Heart right ventricle (tissue), 16 donors: ENCODE measurements at regions not wholly inside any gene's neighbourhood (a gene's known extent, or its start where the extent isn't known, plus 50 kb on each side); places are given as distances from the start of the nearest gene placed in this dataset.
"Not testable (repeated sequence)": the region's sequence is repeated elsewhere in the genome, so short reads cannot be mapped to it uniquely, and the experiment has no call there.

ENCODE experiments used
- ATAC-seq, 8 donors: fragments of 200-7000 bp; cut with Tn5 transposase; one replicate each; pipeline ENCODE4 v1.9.1; 2020; ENCODE audit warnings: mild to moderate bottlenecking in 8 of 8, moderate library complexity in 8 of 8, moderate number of reproducible peaks in 1 of 8
- DNase-seq, 2 donors: peaks; one replicate each; pipeline ENCODE4 v3.0.0-alpha.2; 2020
- H3K27ac ChIP-seq, 10 donors: fragments of 200-600 bp; sonication (generic) in 2 of 10; one replicate each; pipeline versions ENCODE4 v1.5.0 to v1.8.0; 2020 to 2022; ENCODE audit warnings: mild to moderate bottlenecking in 3 of 10
- H3K27me3 ChIP-seq, 7 donors: fragments of 200-600 bp; one replicate each; pipeline ENCODE4 v1.8.0; 2021 to 2022; ENCODE audit warnings: mild to moderate bottlenecking in 2 of 7
- H3K36me3 ChIP-seq, 9 donors: fragments of 200-600 bp; sonication (generic) in 1 of 9; one replicate each; pipeline versions ENCODE4 v1.5.0 to v1.8.0; 2020 to 2022; ENCODE audit warnings: mild to moderate bottlenecking in 2 of 9
- H3K4me1 ChIP-seq, 9 donors: fragments of 200-600 bp; sonication (generic) in 1 of 9; one replicate each; pipeline versions ENCODE4 v1.5.0 to v1.8.0; 2020 to 2022; ENCODE audit warnings: mild to moderate bottlenecking in 4 of 9
- H3K4me3 ChIP-seq, 10 donors: fragments of 200-600 bp; sonication (generic) in 2 of 10; one replicate each; pipeline versions ENCODE4 v1.5.0 to v1.8.0; 2020 to 2022; ENCODE audit warnings: mild to moderate bottlenecking in 7 of 10, moderate library complexity in 2 of 10
- H3K9me3 ChIP-seq, 11 donors: fragments of 200-600 bp in 10 of 11; sonication (generic) in 2 of 11; one replicate each; pipeline versions ENCODE4 v1.5.0 to v1.8.0; 2013 to 2022; ENCODE audit warnings: mild to moderate bottlenecking in 2 of 11, control low read depth in 1 of 11, moderate library complexity in 1 of 11
- CTCF ChIP-seq, 9 donors: fragments of 200-600 bp; sonication (generic) in 2 of 9; IDR thresholded peaks; one replicate each; pipeline versions ENCODE4 v1.5.0 to v1.8.0; 2021 to 2022; ENCODE audit warnings: antibody characterized with exemption in 9 of 9, mild to moderate bottlenecking in 5 of 9, moderate library complexity in 1 of 9
- WGBS, 2 donors: extraction: QIAGEN DNeasy Blood & Tissue Kit; methylation state at CpG; one replicate each; pipeline ENCODE4 v1.1.7; 2013; ENCODE audit warnings: inconsistent platforms in 1 of 2; 5-methylcytosine and 5-hydroxymethylcytosine counted together
- intact Hi-C, 10 donors: fragments of 100-400 bp; cut with DNase I; formaldehyde crosslinking; loops; one replicate each; pipeline versions ENCODE4 v1.11.1 to v1.14.2; 2022
- donor health status: Arrhythmogenic right ventricular cardiomyopathy.
- donor health status: ischemic (EF 13 %, LVEDD 7.1; RV severe dilation, severe dysfunction).
- donor health status: healthy with polysubstance abuse.
- donor health status: DM: no; HTN: yes; CAD: no.
- donor health status: DM: no; HTN: no; CAD: no.
- donor health status: ischemic (EF 25% LVEDD 6.9; RV normal size, moderate dysfunction).
- donor health status: ischemic (EF 25% LVEDD 5.7; RV mildly dilated, moderate dysfunction).
- donor health status: healthy.
- donor health status: DM: yes; HTN: yes; CAD: no.
- donor health status: Ischemic cardiomyopathy.
- donor health status: ischemic (EF 35%, LVEDD 5.7; RV mildly dilated, moderate dysfunction).
- donor health status: nonischemic (EF 11% LVEDD 7.7; RV severe dilation, severe dysfunction).
- donor health status: DM: yes; HTN: yes; CAD: no.
- donor health status: PGD.
- donor health status: ischemic (EF 29% LVEDD 5.4; RV normal size, mild dysfunction).
- donor health status: nonischemic (EF 23%, LVEDD 6.1; RV moderate dilation, normal function).

- no peak overlapping the region for H3K27ac ChIP-seq
- ATAC-seq (no peak), DNase-seq (no peak)
- H3K36me3 ChIP-seq = no peaks in the 10 kb centered on the region
- H3K4me1 ChIP-seq = peaks cover 0 to 7% (median 0%) of the 10 kb centered on the region in 9 donors
- no peak overlapping the region for H3K4me3 ChIP-seq
- H3K9me3 ChIP-seq = no peaks in the 10 kb centered on the region
- WGBS, 2 donors = 89 to 91% methylated on average over 6 of the region's 6 CpGs
- no peak for TF ChIP-seq CTCF (IDR thresholded peaks at IDR 0.05)
- intact Hi-C loops = no loop called here
- H3K27me3 ChIP-seq = no peaks in the 10 kb centered on the region
Measured at GRCh38 chr6:6982663-6983062, 125.1 kb upstream of the RREB1 start.

GRCh38 chr6:6984585-6985366 is 123.0 kb upstream of the RREB1 start:
- Histone ChIP-seq H3K4me3 (no peak overlapping the region), H3K27me3 (no peaks in the 10 kb centered on the region), H3K9me3 (no peaks in the 10 kb centered on the region), H3K36me3 (no peaks in the 10 kb centered on the region), H3K27ac (no peak overlapping the region), H3K4me1 (peaks cover 0 to 7% (median 0%) of the 10 kb centered on the region in 9 donors)
- intact Hi-C loops = no loop called here
- DNase-seq (no peak), ATAC-seq (peak in 1 of 8 donors; percentile 55)
- WGBS, 2 donors = 83 to 87% methylated on average over 13 of the region's 13 CpGs
- no peak for TF ChIP-seq CTCF (IDR thresholded peaks at IDR 0.05)

- intact Hi-C loops = no loop called here
- Histone ChIP-seq H3K4me1 (peaks cover 0 to 7% (median 0%) of the 10 kb centered on the region in 9 donors), H3K9me3 (no peaks in the 10 kb centered on the region), H3K36me3 (no peaks in the 10 kb centered on the region), H3K4me3 (no peak overlapping the region), H3K27me3 (no peaks in the 10 kb centered on the region), H3K27ac (no peak overlapping the region)
- ATAC-seq (no peak), DNase-seq (no peak)
- 60 to 73% methylated on average over 1 of the region's 1 CpG for WGBS, 2 donors
- TF ChIP-seq CTCF (IDR thresholded peaks at IDR 0.05) = no peak
Measured at GRCh38 chr6:6986344-6986743, 121.4 kb upstream of the RREB1 start.

- ATAC-seq (no peak), DNase-seq (no peak)
- WGBS, 2 donors = 80 to 85% methylated on average over 4 of the region's 4 CpGs
- Histone ChIP-seq H3K27ac (no peak overlapping the region), H3K4me1 (peaks cover 0 to 7% (median 0%) of the 10 kb centered on the region in 9 donors), H3K4me3 (no peak overlapping the region), H3K36me3 (no peaks in the 10 kb centered on the region), H3K9me3 (no peaks in the 10 kb centered on the region), H3K27me3 (no peaks in the 10 kb centered on the region)
- intact Hi-C loops = no loop called here
- TF ChIP-seq CTCF (IDR thresholded peaks at IDR 0.05) = no peak
Measured at GRCh38 chr6:6987749-6988148, 120.0 kb upstream of the RREB1 start.

- H3K9me3 ChIP-seq, H3K4me3 ChIP-seq, H3K36me3 ChIP-seq, intact Hi-C loops, ATAC-seq, H3K27me3 ChIP-seq, H3K27ac ChIP-seq, DNase-seq: not testable (repeated sequence)
- WGBS, 2 donors = 98% methylated on average over 4 of the region's 4 CpGs
- H3K4me1 ChIP-seq = peaks cover 0 to 19% (median 7%) of the 10 kb centered on the region in 9 donors
Measured at GRCh38 chr6:6990059-6990458, 117.7 kb upstream of the RREB1 start.
